ENCODE measurements at regions not wholly inside any gene's neighbourhood (a gene's known extent, or its start where the extent isn't known, plus 50 kb on each side); places are given as distances from the start of the nearest gene placed in this dataset.

- no peak for TF ChIP-seq POLR2AphosphoS5 (IDR thresholded peaks at IDR 0.05; ENCODE audit: low read depth)
- TF ChIP-seq CTCF (IDR thresholded peaks at IDR 0.05; ENCODE audit: insufficient read depth, low read length): no peak
- no peak for TF ChIP-seq SPI1 (IDR thresholded peaks at IDR 0.05; ENCODE audit: borderline replicate concordance, low read depth)
- TF ChIP-seq GABPA (IDR thresholded peaks at IDR 0.05; ENCODE audit: low read depth): no peak
- TF ChIP-seq REST (IDR thresholded peaks at IDR 0.05; ENCODE audit: insufficient replicate concordance, low read depth): no peak
- no peak for DNase-seq (ENCODE audit: low read depth in 1 of 2, low spot score in 1 of 2)
- Histone ChIP-seq H3K27ac (replicated peaks) (no peak overlapping the region), H3K27me3 (ENCODE audit: insufficient read depth, poor library complexity, severe bottlenecking) (no peaks in the 10 kb centered on the region), H3K4me3 (replicated peaks; ENCODE audit: insufficient read depth, low read length) (no peak overlapping the region)
Observed at GRCh38 chr2:129884221-129884786, 95.2 kb upstream of the RAB6C start.

GRCh38 chr2:129885735-129886134, 93.7 kb upstream of the RAB6C start:
- TF ChIP-seq SPI1 (IDR thresholded peaks at IDR 0.05; ENCODE audit: borderline replicate concordance, low read depth) (no peak), CTCF (IDR thresholded peaks at IDR 0.05; ENCODE audit: insufficient read depth, low read length) (no peak), GABPA (IDR thresholded peaks at IDR 0.05; ENCODE audit: low read depth) (no peak), POLR2AphosphoS5 (IDR thresholded peaks at IDR 0.05; ENCODE audit: low read depth) (no peak), REST (IDR thresholded peaks at IDR 0.05; ENCODE audit: insufficient replicate concordance, low read depth) (no peak)
- Histone ChIP-seq H3K27ac (replicated peaks) (no peak overlapping the region), H3K27me3 (ENCODE audit: insufficient read depth, poor library complexity, severe bottlenecking) (no peaks in the 10 kb centered on the region), H3K4me3 (replicated peaks; ENCODE audit: insufficient read depth, low read length) (no peak overlapping the region)
- DNase-seq (ENCODE audit: low read depth in 1 of 2, low spot score in 1 of 2): no peak

- Histone ChIP-seq H3K27me3 (ENCODE audit: insufficient read depth, poor library complexity, severe bottlenecking) (no peaks in the 10 kb centered on the region), H3K27ac (replicated peaks) (no peak overlapping the region), H3K4me3 (replicated peaks; ENCODE audit: insufficient read depth, low read length) (no peak overlapping the region)
- DNase-seq (ENCODE audit: low read depth in 1 of 2, low spot score in 1 of 2): no peak
- TF ChIP-seq REST (IDR thresholded peaks at IDR 0.05; ENCODE audit: insufficient replicate concordance, low read depth) (no peak), POLR2AphosphoS5 (IDR thresholded peaks at IDR 0.05; ENCODE audit: low read depth) (no peak), GABPA (IDR thresholded peaks at IDR 0.05; ENCODE audit: low read depth) (no peak), SPI1 (IDR thresholded peaks at IDR 0.05; ENCODE audit: borderline replicate concordance, low read depth) (no peak), CTCF (IDR thresholded peaks at IDR 0.05; ENCODE audit: insufficient read depth, low read length) (no peak)
Observed at GRCh38 chr2:129887688-129888266, 91.7 kb upstream of the RAB6C start.

All from HL-60 (cell line).